ENCODE measurements at regions not wholly inside any gene's neighbourhood (a gene's known extent, or its start where the extent isn't known, plus 50 kb on each side); places are given as distances from the start of the nearest gene placed in this dataset.

DNA sequence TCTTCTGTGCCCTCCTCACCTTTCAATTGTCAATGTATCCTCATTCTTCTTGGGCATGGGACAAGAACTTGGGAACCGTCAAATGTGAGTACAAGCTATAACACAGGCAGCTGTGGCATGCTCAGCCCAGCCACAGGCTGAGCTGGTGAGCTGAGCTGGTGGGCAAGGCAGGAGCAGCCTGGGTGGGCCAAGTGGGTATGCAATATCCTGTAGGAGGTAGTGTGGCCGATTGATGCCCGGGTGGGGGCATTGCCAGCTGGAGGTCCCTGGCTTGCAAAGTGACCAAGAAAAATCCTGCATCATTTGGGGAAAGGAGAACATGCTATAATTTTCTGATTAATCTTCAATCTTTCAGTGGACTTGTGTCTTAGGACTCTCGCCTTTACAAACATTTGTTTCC lies 507.2 kb upstream of the SLC10A2 start:
- no peaks in the 10 kb centered on the region for H3K4me1 ChIP-seq (ENCODE audit: insufficient read depth, insufficient read length)
- no peak overlapping the region for H3K4me3 ChIP-seq (ENCODE audit: insufficient read length, low read depth)
- no peak for DNase-seq (ENCODE audit: low read depth, low spot score)
- no peaks in the 10 kb centered on the region for H3K36me3 ChIP-seq (ENCODE audit: insufficient read depth, insufficient read length, low read length)
- no peak overlapping the region for H3K9ac ChIP-seq (ENCODE audit: insufficient read length, low read depth)
- H3K27me3 ChIP-seq (ENCODE audit: insufficient read depth, insufficient read length) = no peaks in the 10 kb centered on the region
- TF ChIP-seq ZNF274 (IDR thresholded peaks at IDR 0.05; ENCODE audit: low read depth, low read length) (no peak), SUZ12 (IDR thresholded peaks at IDR 0.05; ENCODE audit: extremely low read depth, insufficient read depth, insufficient read length) (no peak), YY1 (IDR thresholded peaks at IDR 0.05; ENCODE audit: insufficient read depth, insufficient read length) (no peak)
- H3K9me3 ChIP-seq (ENCODE audit: insufficient read depth, low read length) = peaks cover 11% of the 10 kb centered on the region

DNA sequence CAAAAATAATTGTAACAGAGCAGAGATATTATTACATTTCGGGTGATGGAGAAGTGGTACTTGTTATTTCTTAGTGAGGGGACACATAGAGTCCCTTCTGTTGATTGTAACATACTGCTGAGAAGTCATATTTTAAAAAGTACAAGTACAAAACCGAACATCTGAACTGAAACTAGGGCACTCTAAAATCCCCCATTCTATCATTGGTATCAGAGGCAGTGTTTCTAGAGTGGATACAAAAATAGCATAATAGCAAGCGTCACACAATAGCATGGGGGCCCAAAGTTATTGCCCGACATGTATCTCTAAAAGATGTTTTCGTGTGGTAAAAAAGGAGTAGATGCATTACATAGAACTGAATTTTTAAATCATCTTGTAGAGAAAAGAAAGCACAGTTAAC lies 502.1 kb upstream of the SLC10A2 start:
- Histone ChIP-seq H3K4me3 (ENCODE audit: insufficient read length, low read depth) (no peak overlapping the region), H3K27me3 (ENCODE audit: insufficient read depth, insufficient read length) (no peaks in the 10 kb centered on the region), H3K36me3 (ENCODE audit: insufficient read depth, insufficient read length, low read length) (no peaks in the 10 kb centered on the region), H3K9me3 (ENCODE audit: insufficient read depth, low read length) (peaks cover 6% of the 10 kb centered on the region), H3K9ac (ENCODE audit: insufficient read length, low read depth) (no peak overlapping the region), H3K4me1 (ENCODE audit: insufficient read depth, insufficient read length) (no peaks in the 10 kb centered on the region)
- TF ChIP-seq YY1 (IDR thresholded peaks at IDR 0.05; ENCODE audit: insufficient read depth, insufficient read length) (no peak), ZNF274 (IDR thresholded peaks at IDR 0.05; ENCODE audit: low read depth, low read length) (no peak), SUZ12 (IDR thresholded peaks at IDR 0.05; ENCODE audit: extremely low read depth, insufficient read depth, insufficient read length) (no peak)
- no peak for DNase-seq (ENCODE audit: low read depth, low spot score)

DNA sequence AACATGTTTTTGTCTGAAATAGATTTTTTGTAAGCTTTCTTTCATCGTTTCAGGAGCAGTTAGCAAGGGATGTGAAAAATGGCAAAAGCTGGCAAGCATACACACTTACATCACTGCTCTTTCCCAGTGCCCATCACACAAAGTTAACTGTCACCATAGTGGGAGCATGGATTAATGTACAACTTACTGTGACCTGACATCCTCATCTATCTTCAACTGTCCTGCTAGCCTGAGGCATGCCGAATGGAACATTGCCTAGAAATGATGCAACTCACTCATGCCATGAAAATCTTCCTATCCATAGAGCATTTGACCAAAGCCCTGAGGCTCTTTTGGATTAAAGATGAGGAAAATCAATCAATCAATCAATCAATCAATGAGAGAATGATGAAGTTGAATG lies 491.7 kb upstream of the SLC10A2 start:
- Histone ChIP-seq H3K4me3 (ENCODE audit: insufficient read length, low read depth) (no peak overlapping the region), H3K4me1 (ENCODE audit: insufficient read depth, insufficient read length) (no peaks in the 10 kb centered on the region), H3K36me3 (ENCODE audit: insufficient read depth, insufficient read length, low read length) (no peaks in the 10 kb centered on the region), H3K9ac (ENCODE audit: insufficient read length, low read depth) (no peak overlapping the region), H3K27me3 (ENCODE audit: insufficient read depth, insufficient read length) (no peaks in the 10 kb centered on the region), H3K9me3 (ENCODE audit: insufficient read depth, low read length) (no peaks in the 10 kb centered on the region)
- TF ChIP-seq ZNF274 (IDR thresholded peaks at IDR 0.05; ENCODE audit: low read depth, low read length) (no peak), YY1 (IDR thresholded peaks at IDR 0.05; ENCODE audit: insufficient read depth, insufficient read length) (no peak), SUZ12 (IDR thresholded peaks at IDR 0.05; ENCODE audit: extremely low read depth, insufficient read depth, insufficient read length) (no peak)
- no peak for DNase-seq (ENCODE audit: low read depth, low spot score)

- TF ChIP-seq YY1 (IDR thresholded peaks at IDR 0.05; ENCODE audit: insufficient read depth, insufficient read length) (no peak), ZNF274 (IDR thresholded peaks at IDR 0.05; ENCODE audit: low read depth, low read length) (no peak)
- no peak for DNase-seq (ENCODE audit: low read depth, low spot score)
- no peaks in the 10 kb centered on the region for H3K27me3 ChIP-seq (ENCODE audit: insufficient read depth, insufficient read length)
- no peaks in the 10 kb centered on the region for H3K4me1 ChIP-seq (ENCODE audit: insufficient read depth, insufficient read length)
- no peaks in the 10 kb centered on the region for H3K36me3 ChIP-seq (ENCODE audit: insufficient read depth, insufficient read length, low read length)
- no peak overlapping the region for H3K9ac ChIP-seq (ENCODE audit: insufficient read length, low read depth)
- H3K9me3 ChIP-seq (ENCODE audit: insufficient read depth, low read length) = no peaks in the 10 kb centered on the region
- no peak overlapping the region for H3K4me3 ChIP-seq (ENCODE audit: insufficient read length, low read depth)
Measured at GRCh38 chr13:103556681-103557080, 490.5 kb upstream of the SLC10A2 start.

GRCh38 chr13:103547914-103548313 lies 481.7 kb upstream of the SLC10A2 start:
- no peaks in the 10 kb centered on the region for H3K36me3 ChIP-seq (ENCODE audit: insufficient read depth, insufficient read length, low read length)
- peaks cover under 1% of the 10 kb centered on the region; the same call in 1 of the 2 replicates for H3K9me3 ChIP-seq (ENCODE audit: insufficient read depth, low read length)
- no peaks in the 10 kb centered on the region for H3K27me3 ChIP-seq (ENCODE audit: insufficient read depth, insufficient read length)
- no peak for DNase-seq (ENCODE audit: low read depth, low spot score)
- TF ChIP-seq SUZ12 (IDR thresholded peaks at IDR 0.05; ENCODE audit: extremely low read depth, insufficient read depth, insufficient read length) = no peak
- TF ChIP-seq YY1 (IDR thresholded peaks at IDR 0.05; ENCODE audit: insufficient read depth, insufficient read length) = no peak
- no peak for TF ChIP-seq ZNF274 (IDR thresholded peaks at IDR 0.05; ENCODE audit: low read depth, low read length)
- no peak overlapping the region for H3K4me3 ChIP-seq (ENCODE audit: insufficient read length, low read depth)
- no peaks in the 10 kb centered on the region for H3K4me1 ChIP-seq (ENCODE audit: insufficient read depth, insufficient read length)
- no peak overlapping the region for H3K9ac ChIP-seq (ENCODE audit: insufficient read length, low read depth)

GRCh38 chr13:103546271-103546670 lies 480.1 kb upstream of the SLC10A2 start:
- no peak for DNase-seq (ENCODE audit: low read depth, low spot score)
- TF ChIP-seq YY1 (IDR thresholded peaks at IDR 0.05; ENCODE audit: insufficient read depth, insufficient read length) (no peak), SUZ12 (IDR thresholded peaks at IDR 0.05; ENCODE audit: extremely low read depth, insufficient read depth, insufficient read length) (no peak), ZNF274 (IDR thresholded peaks at IDR 0.05; ENCODE audit: low read depth, low read length) (no peak)
- H3K4me3 ChIP-seq (ENCODE audit: insufficient read length, low read depth) = no peak overlapping the region

DNA sequence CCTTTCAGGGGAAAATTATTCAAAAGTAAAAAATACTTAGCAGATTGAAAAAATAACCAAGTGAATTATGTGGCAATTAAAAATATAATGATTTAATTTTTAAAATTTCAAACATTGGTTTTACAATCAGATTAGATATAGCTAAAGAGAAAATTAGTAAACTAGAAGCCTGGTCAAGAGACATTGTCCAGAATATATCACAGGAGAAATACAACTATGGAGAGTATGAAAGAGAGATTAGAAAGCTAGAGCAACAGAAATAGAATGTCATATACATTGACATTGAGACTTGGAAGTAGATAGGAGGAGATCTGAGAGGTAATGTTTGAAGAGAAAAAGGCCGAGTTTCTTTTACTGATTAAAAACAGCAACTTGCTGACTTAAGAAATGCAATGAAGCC lies 476.4 kb upstream of the SLC10A2 start:
- H3K9me3 ChIP-seq (ENCODE audit: insufficient read depth, low read length) = peaks cover 3% of the 10 kb centered on the region; the same call in 1 of the 2 replicates
- no peaks in the 10 kb centered on the region for H3K27me3 ChIP-seq (ENCODE audit: insufficient read depth, insufficient read length)
- no peak overlapping the region for H3K9ac ChIP-seq (ENCODE audit: insufficient read length, low read depth)
- H3K4me1 ChIP-seq (ENCODE audit: insufficient read depth, insufficient read length) = no peaks in the 10 kb centered on the region
- H3K4me3 ChIP-seq (ENCODE audit: insufficient read length, low read depth) = no peak overlapping the region
- TF ChIP-seq SUZ12 (IDR thresholded peaks at IDR 0.05; ENCODE audit: extremely low read depth, insufficient read depth, insufficient read length) = no peak
- TF ChIP-seq ZNF274 (IDR thresholded peaks at IDR 0.05; ENCODE audit: low read depth, low read length) = no peak
- TF ChIP-seq YY1 (IDR thresholded peaks at IDR 0.05; ENCODE audit: insufficient read depth, insufficient read length) = no peak
- DNase-seq (ENCODE audit: low read depth, low spot score) = no peak
- no peaks in the 10 kb centered on the region for H3K36me3 ChIP-seq (ENCODE audit: insufficient read depth, insufficient read length, low read length)

More at GRCh38 chr13:103546271-103546670, 480.1 kb upstream of the SLC10A2 start:
- no peak overlapping the region for H3K9ac ChIP-seq (ENCODE audit: insufficient read length, low read depth)
- no peaks in the 10 kb centered on the region for H3K36me3 ChIP-seq (ENCODE audit: insufficient read depth, insufficient read length, low read length)
- peaks cover 3% of the 10 kb centered on the region; the same call in 1 of the 2 replicates for H3K9me3 ChIP-seq (ENCODE audit: insufficient read depth, low read length)
- no peaks in the 10 kb centered on the region for H3K4me1 ChIP-seq (ENCODE audit: insufficient read depth, insufficient read length)
- no peaks in the 10 kb centered on the region for H3K27me3 ChIP-seq (ENCODE audit: insufficient read depth, insufficient read length)
